Fibroblast of villous mesenchyme (primary cell): ENCODE measurements at regions not wholly inside any gene's neighbourhood (a gene's known extent, or its start where the extent isn't known, plus 50 kb on each side); places are given as distances from the start of the nearest gene placed in this dataset.

Experiments
- DNase-seq: peaks from one replicate; pipeline ENCODE4 v3.0.0-alpha.2; 2010; ENCODE audit warnings: low read depth
- H3K4me3 ChIP-seq: 2 replicates; pipeline ENCODE4 v1.5.1; 2011; ENCODE audit warnings: low read depth, mild to moderate bottlenecking, low read length
- CTCF ChIP-seq: IDR thresholded peaks from 2 replicates; pipeline ENCODE4 v1.5.1; 2012; ENCODE audit warnings: low read depth, mild to moderate bottlenecking, low read length; ENCODE audit not compliant: insufficient read depth

DNA sequence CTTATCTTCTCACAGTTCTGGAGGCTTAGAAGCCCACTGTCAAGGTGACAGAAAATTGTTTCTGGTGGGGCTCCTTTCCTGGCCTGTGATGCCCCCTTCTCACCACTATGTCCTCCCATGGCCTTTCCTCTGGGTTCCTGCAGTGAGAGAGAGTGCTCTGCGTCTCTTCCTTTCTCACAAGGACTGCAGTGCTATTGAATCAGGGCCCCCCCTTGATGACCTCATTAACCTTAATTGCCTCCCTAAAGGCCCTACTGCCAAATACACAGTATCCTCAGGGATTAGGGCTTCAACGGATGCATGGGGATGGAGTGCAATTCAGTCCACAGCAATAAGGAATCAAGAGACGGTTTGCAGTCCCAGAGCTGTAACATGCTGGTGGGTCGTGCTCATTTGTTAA is 82.0 kb upstream of the GRB10 start:
- no peak for TF ChIP-seq CTCF
- no peak overlapping the region for H3K4me3 ChIP-seq
- no peak for DNase-seq

- no peak for TF ChIP-seq CTCF
- no peak overlapping the region for H3K4me3 ChIP-seq
- DNase-seq: no peak
Observed at GRCh38 chr7:50863053-50863452, 80.4 kb upstream of the GRB10 start.

GRCh38 chr7:50862302-50862701 is 79.6 kb upstream of the GRB10 start:
- no peak for DNase-seq
- no peak overlapping the region for H3K4me3 ChIP-seq
- TF ChIP-seq CTCF: no peak

DNA sequence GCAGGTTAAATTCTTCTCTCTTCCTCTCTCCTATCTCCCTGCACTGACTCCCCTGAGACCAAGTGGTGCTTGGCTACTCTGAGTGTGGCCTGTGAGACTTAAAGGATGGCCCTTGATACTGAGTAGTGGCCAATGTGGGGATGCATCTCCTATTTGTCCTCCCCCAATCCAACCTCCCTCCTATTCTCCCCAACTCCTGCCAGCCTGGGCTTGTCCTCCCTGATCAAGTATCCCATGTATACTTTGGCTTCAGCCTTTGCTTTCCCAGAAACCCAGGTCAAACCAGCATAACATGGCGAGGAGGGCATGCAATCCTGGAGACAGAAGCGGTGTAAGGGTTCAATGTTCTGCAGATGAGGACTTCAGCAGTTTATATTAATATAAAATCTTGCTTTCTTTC is 77.9 kb upstream of the GRB10 start:
- no peak overlapping the region for H3K4me3 ChIP-seq
- TF ChIP-seq CTCF: no peak
- no peak for DNase-seq

DNA sequence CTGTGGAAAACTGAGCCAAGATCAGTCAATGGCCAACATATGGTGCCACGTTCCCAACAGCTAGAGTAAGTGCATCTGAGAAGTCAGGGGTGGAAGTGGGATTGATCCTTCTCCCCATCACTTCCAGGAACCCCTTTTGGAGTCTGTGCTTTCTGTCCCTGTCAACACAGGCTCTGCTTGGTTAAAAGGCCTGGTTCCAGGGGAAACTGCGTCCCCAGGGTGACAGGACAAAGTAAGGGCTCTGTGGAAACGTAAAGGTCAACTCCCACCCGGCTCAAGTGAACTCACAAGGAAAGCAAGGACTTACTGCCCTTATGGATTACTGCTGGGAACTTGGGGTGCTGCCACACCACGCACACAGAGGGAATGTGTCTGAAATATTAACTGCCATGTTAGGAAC is 77.5 kb upstream of the GRB10 start:
- DNase-seq: no peak
- no peak overlapping the region for H3K4me3 ChIP-seq
- no peak for TF ChIP-seq CTCF

DNA sequence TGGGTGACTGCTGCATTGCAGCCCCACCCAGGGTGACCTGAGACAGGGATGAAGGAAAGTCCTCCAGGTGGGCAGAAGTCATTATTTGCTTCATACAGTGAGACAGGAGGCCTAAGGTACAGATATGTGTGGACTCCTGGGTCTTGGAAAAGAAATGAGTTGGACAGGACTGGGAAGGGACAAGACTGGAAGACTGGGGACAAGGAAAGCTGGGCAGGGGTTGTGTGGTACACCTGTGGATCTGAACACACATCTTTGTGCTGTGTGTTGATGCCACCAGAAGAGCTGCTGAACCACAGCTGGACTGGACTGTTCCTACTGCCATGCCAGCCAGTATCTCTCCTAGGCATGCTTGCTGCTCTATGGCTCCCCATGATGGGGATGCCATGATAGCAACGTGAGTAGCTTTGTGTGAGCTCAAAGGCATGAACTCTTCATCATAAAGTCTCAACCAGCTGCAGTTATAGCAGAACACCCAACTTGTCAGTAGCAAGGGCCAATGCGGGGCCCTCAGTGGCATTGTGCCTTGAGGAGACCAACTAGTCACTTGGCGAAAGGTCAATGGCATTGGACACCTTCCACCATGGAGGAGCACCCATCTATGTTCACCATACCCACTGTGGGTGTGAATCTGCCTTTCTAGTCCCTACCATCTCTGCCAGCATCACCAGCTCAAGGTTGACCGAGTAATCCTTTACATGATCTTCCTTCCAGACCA is 76.0 kb upstream of the GRB10 start:
- TF ChIP-seq CTCF: no peak
- DNase-seq: no peak
- H3K4me3 ChIP-seq: no peak overlapping the region
